OCI-LY3 (cell line): ENCODE measurements at regions not wholly inside any gene's neighbourhood (a gene's known extent, or its start where the extent isn't known, plus 50 kb on each side); places are given as distances from the start of the nearest gene placed in this dataset.

ENCODE experiments used
- EZH2phosphoT487 ChIP-seq: fragments of 200-600 bp; shearing (Covaris generic); IDR thresholded peaks from 2 replicates; pipeline ENCODE4 v1.6.1; 2018; ENCODE audit warnings: antibody characterized with exemption, mixed run types, low read depth
- TF ChIP-seq, protein P1 (sequence below): fragments of 200-600, 300-600 bp; sonication (generic); IDR thresholded peaks from 2 replicates; pipeline ENCODE4 v1.5.1; 2014; ENCODE audit warnings: antibody characterized with exemption, low read length, low read depth

DNA sequence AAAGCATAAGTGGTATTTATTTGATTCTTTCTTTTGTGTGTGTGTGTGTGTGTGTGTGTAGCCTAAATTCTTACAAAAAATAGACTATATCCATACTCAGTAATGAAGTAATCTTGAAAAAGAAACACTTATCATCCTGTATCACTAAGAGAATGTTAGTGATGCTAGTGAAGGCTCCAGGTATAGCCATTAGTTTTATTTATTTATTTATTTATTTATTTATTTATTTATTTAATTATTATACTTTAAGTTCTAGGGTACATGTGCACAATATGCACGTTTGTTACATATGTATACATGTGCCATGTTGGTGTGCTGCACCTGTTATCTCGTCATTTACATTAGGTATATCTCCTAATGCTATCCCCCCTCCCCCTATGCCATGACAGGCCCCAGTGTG lies 436.0 kb downstream of the HTR7 start:
- TF ChIP-seq, protein P1, sequence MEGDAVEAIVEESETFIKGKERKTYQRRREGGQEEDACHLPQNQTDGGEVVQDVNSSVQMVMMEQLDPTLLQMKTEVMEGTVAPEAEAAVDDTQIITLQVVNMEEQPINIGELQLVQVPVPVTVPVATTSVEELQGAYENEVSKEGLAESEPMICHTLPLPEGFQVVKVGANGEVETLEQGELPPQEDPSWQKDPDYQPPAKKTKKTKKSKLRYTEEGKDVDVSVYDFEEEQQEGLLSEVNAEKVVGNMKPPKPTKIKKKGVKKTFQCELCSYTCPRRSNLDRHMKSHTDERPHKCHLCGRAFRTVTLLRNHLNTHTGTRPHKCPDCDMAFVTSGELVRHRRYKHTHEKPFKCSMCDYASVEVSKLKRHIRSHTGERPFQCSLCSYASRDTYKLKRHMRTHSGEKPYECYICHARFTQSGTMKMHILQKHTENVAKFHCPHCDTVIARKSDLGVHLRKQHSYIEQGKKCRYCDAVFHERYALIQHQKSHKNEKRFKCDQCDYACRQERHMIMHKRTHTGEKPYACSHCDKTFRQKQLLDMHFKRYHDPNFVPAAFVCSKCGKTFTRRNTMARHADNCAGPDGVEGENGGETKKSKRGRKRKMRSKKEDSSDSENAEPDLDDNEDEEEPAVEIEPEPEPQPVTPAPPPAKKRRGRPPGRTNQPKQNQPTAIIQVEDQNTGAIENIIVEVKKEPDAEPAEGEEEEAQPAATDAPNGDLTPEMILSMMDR: no peak
- TF ChIP-seq EZH2phosphoT487: no peak
